ENCODE measurements at regions not wholly inside any gene's neighbourhood (a gene's known extent, or its start where the extent isn't known, plus 50 kb on each side); places are given as distances from the start of the nearest gene placed in this dataset.

DNA sequence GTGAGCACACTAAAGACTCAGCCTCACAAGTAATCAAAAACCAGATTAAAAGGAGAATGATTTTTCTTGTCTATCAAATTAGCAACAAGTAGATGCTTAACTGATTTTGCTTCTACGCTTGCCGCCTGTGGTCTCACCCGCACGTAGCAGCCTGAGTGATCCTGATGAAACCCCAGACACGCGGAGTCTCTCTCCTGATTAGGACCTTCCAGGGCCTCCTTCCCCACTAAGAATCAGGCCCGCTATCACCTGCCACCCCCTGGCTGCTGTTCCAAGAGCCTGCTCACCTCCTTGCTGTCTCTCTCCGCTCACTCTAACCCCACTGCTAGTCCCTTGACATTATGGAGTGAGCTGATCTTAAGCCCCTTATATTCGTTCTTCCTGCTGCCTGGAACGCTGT lies 325.9 kb upstream of the NRP1 start:
- no peak for ATAC-seq
- Histone ChIP-seq H3K9me3 (peaks cover 0 to 8% (median 0%) of the 10 kb centered on the region in 3 donors), H3K4me1 (peaks cover 0 to 22% (median 3%) of the 10 kb centered on the region in 3 donors), H3K27me3 (no peaks in the 10 kb centered on the region), H3K27ac (no peak overlapping the region), H3K4me3 (no peak overlapping the region), H3K36me3 (no peaks in the 10 kb centered on the region)
- TF ChIP-seq, protein P1, sequence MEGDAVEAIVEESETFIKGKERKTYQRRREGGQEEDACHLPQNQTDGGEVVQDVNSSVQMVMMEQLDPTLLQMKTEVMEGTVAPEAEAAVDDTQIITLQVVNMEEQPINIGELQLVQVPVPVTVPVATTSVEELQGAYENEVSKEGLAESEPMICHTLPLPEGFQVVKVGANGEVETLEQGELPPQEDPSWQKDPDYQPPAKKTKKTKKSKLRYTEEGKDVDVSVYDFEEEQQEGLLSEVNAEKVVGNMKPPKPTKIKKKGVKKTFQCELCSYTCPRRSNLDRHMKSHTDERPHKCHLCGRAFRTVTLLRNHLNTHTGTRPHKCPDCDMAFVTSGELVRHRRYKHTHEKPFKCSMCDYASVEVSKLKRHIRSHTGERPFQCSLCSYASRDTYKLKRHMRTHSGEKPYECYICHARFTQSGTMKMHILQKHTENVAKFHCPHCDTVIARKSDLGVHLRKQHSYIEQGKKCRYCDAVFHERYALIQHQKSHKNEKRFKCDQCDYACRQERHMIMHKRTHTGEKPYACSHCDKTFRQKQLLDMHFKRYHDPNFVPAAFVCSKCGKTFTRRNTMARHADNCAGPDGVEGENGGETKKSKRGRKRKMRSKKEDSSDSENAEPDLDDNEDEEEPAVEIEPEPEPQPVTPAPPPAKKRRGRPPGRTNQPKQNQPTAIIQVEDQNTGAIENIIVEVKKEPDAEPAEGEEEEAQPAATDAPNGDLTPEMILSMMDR (IDR thresholded peaks at IDR 0.05): no peak
- TF ChIP-seq POLR2AphosphoS5 (IDR thresholded peaks at IDR 0.05) (no peak), POLR2A (IDR thresholded peaks at IDR 0.05) (no peak), EP300 (IDR thresholded peaks at IDR 0.05) (no peak)
- 92 to 93% methylated on average over 10 of the region's 10 CpGs for WGBS, 2 donors (ENCODE audit: low coverage in 1 of 2)

- ATAC-seq: no peak
- H3K27ac ChIP-seq: no peak overlapping the region
- TF ChIP-seq POLR2A (IDR thresholded peaks at IDR 0.05) (no peak), POLR2AphosphoS5 (IDR thresholded peaks at IDR 0.05) (no peak), EP300 (IDR thresholded peaks at IDR 0.05) (no peak)
- TF ChIP-seq, protein P1 (IDR thresholded peaks at IDR 0.05): no peak
- H3K9me3 ChIP-seq: peaks cover 0 to 5% (median 0%) of the 10 kb centered on the region in 3 donors
- peaks cover 0 to 15% (median 3%) of the 10 kb centered on the region in 3 donors for H3K4me1 ChIP-seq
- no peaks in the 10 kb centered on the region for H3K36me3 ChIP-seq
- H3K4me3 ChIP-seq: no peak overlapping the region
- no peaks in the 10 kb centered on the region for H3K27me3 ChIP-seq
- WGBS, 2 donors (ENCODE audit: low coverage in 1 of 2): 90% methylated on average over 3 of the region's 3 CpGs
Observed at GRCh38 chr10:33657913-33658312, 323.4 kb upstream of the NRP1 start.

GRCh38 chr10:33657154-33657908 lies 322.9 kb upstream of the NRP1 start:
- WGBS, 2 donors (ENCODE audit: low coverage in 1 of 2): 53 to 59% methylated on average over 5 to 6 of the region's 6 CpGs
- ATAC-seq: no peak

DNA sequence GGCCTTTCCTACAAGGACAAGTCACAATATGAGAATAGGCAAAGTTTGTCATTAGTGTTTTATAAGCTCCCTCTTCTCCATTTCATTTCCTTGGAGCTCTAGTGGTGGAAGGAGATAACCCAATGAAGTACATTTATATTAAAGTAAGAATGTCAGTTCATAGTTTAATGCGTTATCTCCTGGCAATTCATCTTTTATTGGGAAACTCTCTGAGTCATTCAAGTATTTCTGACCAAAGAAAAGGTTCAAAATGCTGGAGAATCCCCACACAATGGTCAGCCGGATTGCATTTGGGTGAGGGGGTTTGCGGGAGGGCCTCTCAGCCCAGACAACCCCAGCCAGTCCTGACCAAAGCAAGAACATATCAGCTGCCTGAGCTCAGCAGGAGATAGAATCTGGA lies 321.5 kb upstream of the NRP1 start:
- no peaks in the 10 kb centered on the region for H3K27me3 ChIP-seq
- TF ChIP-seq EP300 (IDR thresholded peaks at IDR 0.05) (no peak), POLR2A (IDR thresholded peaks at IDR 0.05) (no peak), POLR2AphosphoS5 (IDR thresholded peaks at IDR 0.05) (no peak)
- TF ChIP-seq, protein P1 (IDR thresholded peaks at IDR 0.05): no peak
- H3K36me3 ChIP-seq: no peaks in the 10 kb centered on the region
- peaks cover 0 to 10% (median 0%) of the 10 kb centered on the region in 3 donors for H3K9me3 ChIP-seq
- peaks cover 0 to under 1% (median 0%) of the 10 kb centered on the region in 3 donors for H3K4me1 ChIP-seq
- no peak for ATAC-seq
- H3K27ac ChIP-seq: no peak overlapping the region
- 100% methylated on average over 2 to 3 of the region's 3 CpGs for WGBS, 2 donors (ENCODE audit: low coverage in 1 of 2)
- no peak overlapping the region for H3K4me3 ChIP-seq

More at GRCh38 chr10:33657154-33657908, 322.9 kb upstream of the NRP1 start:
- peaks cover 0 to 15% (median 3%) of the 10 kb centered on the region in 3 donors for H3K4me1 ChIP-seq
- no peak overlapping the region for H3K27ac ChIP-seq
- TF ChIP-seq POLR2A (IDR thresholded peaks at IDR 0.05) (no peak), EP300 (IDR thresholded peaks at IDR 0.05) (no peak), POLR2AphosphoS5 (IDR thresholded peaks at IDR 0.05) (no peak)
- TF ChIP-seq, protein P1 (IDR thresholded peaks at IDR 0.05): no peak
- H3K27me3 ChIP-seq: no peaks in the 10 kb centered on the region
- no peaks in the 10 kb centered on the region for H3K36me3 ChIP-seq
- H3K9me3 ChIP-seq: peaks cover 0 to 10% (median 0%) of the 10 kb centered on the region in 3 donors
- H3K4me3 ChIP-seq: no peak overlapping the region
